ENCODE measurements at regions not wholly inside any gene's neighbourhood (a gene's known extent, or its start where the extent isn't known, plus 50 kb on each side); places are given as distances from the start of the nearest gene placed in this dataset.

DNA sequence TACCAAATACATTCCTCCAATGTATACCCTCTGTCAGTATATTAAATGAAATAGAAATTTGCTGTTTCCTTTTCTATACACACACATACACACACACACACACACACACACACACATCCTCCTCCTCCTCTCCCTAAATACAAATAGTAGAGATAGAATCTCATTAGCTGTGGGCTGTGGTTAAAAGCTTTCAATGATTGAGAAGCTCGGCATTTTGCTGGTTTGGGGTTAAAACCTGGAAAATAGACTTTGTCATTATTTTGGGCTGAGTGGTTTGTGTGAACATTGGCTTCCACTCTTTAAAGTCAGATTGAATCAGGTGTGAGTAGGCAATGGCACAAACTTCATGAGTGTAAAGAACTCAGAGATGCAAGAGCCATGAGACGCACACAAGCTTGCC, 596.0 kb downstream of the XPNPEP1 start:
- TF ChIP-seq CTCF (conservative IDR thresholded peaks at IDR 0.05; ENCODE audit: low read length) (no peak), EZH2phosphoT487 (IDR thresholded peaks at IDR 0.05; ENCODE audit: borderline replicate concordance) (no peak)

All from Loucy (cell line).